ENCODE measurements at regions not wholly inside any gene's neighbourhood (a gene's known extent, or its start where the extent isn't known, plus 50 kb on each side); places are given as distances from the start of the nearest gene placed in this dataset.

DNA sequence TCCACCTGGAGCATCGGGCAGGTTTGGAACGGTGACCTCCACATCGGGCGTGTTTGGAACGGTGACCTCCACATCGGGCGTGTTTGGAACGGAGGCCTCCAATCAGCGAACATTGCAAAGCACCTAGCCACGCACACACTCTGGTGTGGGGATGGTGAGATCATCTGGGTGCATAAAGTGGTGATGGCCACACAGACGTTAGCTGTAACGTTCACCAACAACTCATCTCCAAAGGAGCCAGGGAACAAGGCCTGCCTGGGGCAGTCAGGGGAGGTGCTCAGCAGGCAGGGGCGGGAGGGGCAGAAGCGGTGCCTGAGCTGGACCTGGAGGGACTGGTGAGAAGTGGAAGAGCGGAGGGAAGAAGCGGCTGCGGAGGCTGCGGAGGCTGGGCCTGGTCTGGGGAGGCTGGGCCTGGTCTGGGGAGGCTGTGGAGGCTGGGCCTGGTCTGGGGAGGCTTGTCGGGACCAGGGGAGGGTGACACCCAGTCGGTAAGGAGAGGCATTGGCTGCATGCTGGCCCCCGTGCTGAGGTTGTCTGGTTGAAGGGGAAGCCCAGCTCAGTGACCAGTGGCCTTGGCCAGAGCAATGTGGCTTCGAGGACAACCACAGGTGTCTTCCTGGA, 89.9 kb downstream of the PSMB1 start:
- no peaks in the 10 kb centered on the region for H3K4me1 ChIP-seq
- H3K36me3 ChIP-seq = no peaks in the 10 kb centered on the region
- DNase-seq (ENCODE audit: extremely low spot score in 2 of 2) = no peak
- H3K4me3 ChIP-seq = no peak overlapping the region
- TF ChIP-seq, protein P1, sequence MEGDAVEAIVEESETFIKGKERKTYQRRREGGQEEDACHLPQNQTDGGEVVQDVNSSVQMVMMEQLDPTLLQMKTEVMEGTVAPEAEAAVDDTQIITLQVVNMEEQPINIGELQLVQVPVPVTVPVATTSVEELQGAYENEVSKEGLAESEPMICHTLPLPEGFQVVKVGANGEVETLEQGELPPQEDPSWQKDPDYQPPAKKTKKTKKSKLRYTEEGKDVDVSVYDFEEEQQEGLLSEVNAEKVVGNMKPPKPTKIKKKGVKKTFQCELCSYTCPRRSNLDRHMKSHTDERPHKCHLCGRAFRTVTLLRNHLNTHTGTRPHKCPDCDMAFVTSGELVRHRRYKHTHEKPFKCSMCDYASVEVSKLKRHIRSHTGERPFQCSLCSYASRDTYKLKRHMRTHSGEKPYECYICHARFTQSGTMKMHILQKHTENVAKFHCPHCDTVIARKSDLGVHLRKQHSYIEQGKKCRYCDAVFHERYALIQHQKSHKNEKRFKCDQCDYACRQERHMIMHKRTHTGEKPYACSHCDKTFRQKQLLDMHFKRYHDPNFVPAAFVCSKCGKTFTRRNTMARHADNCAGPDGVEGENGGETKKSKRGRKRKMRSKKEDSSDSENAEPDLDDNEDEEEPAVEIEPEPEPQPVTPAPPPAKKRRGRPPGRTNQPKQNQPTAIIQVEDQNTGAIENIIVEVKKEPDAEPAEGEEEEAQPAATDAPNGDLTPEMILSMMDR (IDR thresholded peaks at IDR 0.05) = no peak
- TF ChIP-seq POLR2A (IDR thresholded peaks at IDR 0.05) (no peak), POLR2AphosphoS5 (IDR thresholded peaks at IDR 0.05; ENCODE audit: insufficient read depth in 1 of 2, low read depth in 1 of 2) (no peak)
- no peak overlapping the region for H3K27ac ChIP-seq
- no peaks in the 10 kb centered on the region for H3K9me3 ChIP-seq
- intact Hi-C loops (cut with DNase I) = no loop called here
- H3K27me3 ChIP-seq = no peaks in the 10 kb centered on the region

GRCh38 chr6:170462366-170463020, 90.6 kb downstream of the PSMB1 start:
- H3K4me3 ChIP-seq = no peak overlapping the region
- no peak for DNase-seq (ENCODE audit: extremely low spot score in 2 of 2)
- no peaks in the 10 kb centered on the region for H3K27me3 ChIP-seq
- no peak overlapping the region for H3K27ac ChIP-seq
- H3K9me3 ChIP-seq = no peaks in the 10 kb centered on the region
- H3K4me1 ChIP-seq = no peaks in the 10 kb centered on the region
- TF ChIP-seq, protein P1 (IDR thresholded peaks at IDR 0.05) = no peak
- no peak for TF ChIP-seq POLR2A (IDR thresholded peaks at IDR 0.05)
- no peak for TF ChIP-seq POLR2AphosphoS5 (IDR thresholded peaks at IDR 0.05; ENCODE audit: insufficient read depth in 1 of 2, low read depth in 1 of 2)
- intact Hi-C loops (cut with DNase I) = no loop called here
- H3K36me3 ChIP-seq = no peaks in the 10 kb centered on the region

DNA sequence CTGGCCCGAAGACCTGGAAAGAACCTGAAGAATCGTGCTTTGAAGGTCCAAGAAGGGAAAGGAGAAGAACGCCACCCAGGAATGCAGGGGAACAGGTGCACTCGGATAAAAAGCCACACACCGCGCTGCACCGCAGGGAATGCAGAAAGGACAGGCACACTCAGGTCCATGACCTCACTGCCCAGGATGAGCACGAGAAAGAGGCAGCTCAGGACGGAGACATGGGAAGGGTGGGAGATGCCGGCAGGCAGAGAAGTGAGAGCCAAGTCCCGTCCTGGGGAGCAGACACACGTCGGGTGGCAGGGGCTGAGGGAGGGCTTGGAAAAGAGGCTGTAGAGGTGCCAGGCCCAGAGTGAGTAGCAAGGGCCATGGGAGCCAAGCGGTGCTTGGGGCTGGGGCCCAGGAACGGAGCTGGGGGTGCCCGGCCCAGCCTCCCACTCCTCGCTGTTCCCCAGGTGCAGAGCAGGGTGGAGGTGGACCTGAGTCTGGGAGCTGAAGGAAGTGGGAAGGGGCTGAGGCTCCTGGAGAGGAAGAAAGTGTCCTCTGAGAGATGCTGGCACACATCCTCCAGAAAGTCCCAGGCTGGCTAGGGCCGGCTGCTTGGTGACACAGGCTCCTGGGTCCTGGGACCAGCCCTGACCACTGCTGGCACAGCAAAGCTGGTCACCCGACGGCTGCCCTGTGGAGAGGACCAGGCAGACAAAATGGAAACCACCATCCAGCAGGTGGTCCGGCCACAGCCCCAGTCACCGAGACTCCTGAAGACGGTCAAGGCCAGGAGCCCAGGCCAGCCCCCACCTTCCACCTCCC, 91.3 kb downstream of the PSMB1 start:
- intact Hi-C loops (cut with DNase I) = no loop called here
- no peak overlapping the region for H3K27ac ChIP-seq
- H3K4me3 ChIP-seq = no peak overlapping the region
- DNase-seq (ENCODE audit: extremely low spot score in 2 of 2) = no peak
- no peaks in the 10 kb centered on the region for H3K9me3 ChIP-seq
- H3K27me3 ChIP-seq = no peaks in the 10 kb centered on the region
- H3K4me1 ChIP-seq = no peaks in the 10 kb centered on the region
- no peaks in the 10 kb centered on the region for H3K36me3 ChIP-seq
- no peak for TF ChIP-seq POLR2AphosphoS5 (IDR thresholded peaks at IDR 0.05; ENCODE audit: insufficient read depth in 1 of 2, low read depth in 1 of 2)
- TF ChIP-seq POLR2A (IDR thresholded peaks at IDR 0.05) = no peak
- TF ChIP-seq, protein P1 (IDR thresholded peaks at IDR 0.05) = no peak

GRCh38 chr6:170461111-170461510, 92.0 kb downstream of the PSMB1 start:
- TF ChIP-seq, protein P1 (IDR thresholded peaks at IDR 0.05) = no peak
- TF ChIP-seq POLR2AphosphoS5 (IDR thresholded peaks at IDR 0.05; ENCODE audit: insufficient read depth in 1 of 2, low read depth in 1 of 2) (no peak), POLR2A (IDR thresholded peaks at IDR 0.05) (no peak)
- no peaks in the 10 kb centered on the region for H3K4me1 ChIP-seq
- H3K9me3 ChIP-seq = no peaks in the 10 kb centered on the region
- no peaks in the 10 kb centered on the region for H3K27me3 ChIP-seq
- no peak for DNase-seq (ENCODE audit: extremely low spot score in 2 of 2)
- intact Hi-C loops (cut with DNase I) = no loop called here
- no peak overlapping the region for H3K4me3 ChIP-seq
- H3K27ac ChIP-seq = no peak overlapping the region
- H3K36me3 ChIP-seq = no peaks in the 10 kb centered on the region

All from vagina (tissue), 2 donors.